Choroid plexus epithelial cell (primary cell): ENCODE measurements at regions not wholly inside any gene's neighbourhood (a gene's known extent, or its start where the extent isn't known, plus 50 kb on each side); places are given as distances from the start of the nearest gene placed in this dataset.
"Not testable (repeated sequence)": the region's sequence is repeated elsewhere in the genome, so short reads cannot be mapped to it uniquely, and the experiment has no call there.

Experiments
- DNase-seq: peaks from one replicate; pipeline ENCODE4 v3.0.0-alpha.2; 2010; ENCODE audit warnings: low read depth
- H3K4me3 ChIP-seq: 2 replicates; pipeline ENCODE4 v1.5.1; 2011; ENCODE audit warnings: low read depth, mild to moderate bottlenecking, control low read depth, low read length, moderate library complexity
- CTCF ChIP-seq: conservative IDR thresholded peaks from 2 replicates; pipeline ENCODE4 v1.5.1; 2011; ENCODE audit warnings: low read depth, mild to moderate bottlenecking, control low read depth, inconsistent platforms, low read length, moderate library complexity

GRCh38 chr1:191804311-191804710 lies 354.0 kb upstream of the RGS18 start:
- no peak overlapping the region for H3K4me3 ChIP-seq
- no peak for DNase-seq
- no peak for TF ChIP-seq CTCF

GRCh38 chr1:191813593-191813992 lies 344.7 kb upstream of the RGS18 start:
- not testable (repeated sequence) for H3K4me3 ChIP-seq, DNase-seq

- no peak for DNase-seq
- H3K4me3 ChIP-seq: no peak overlapping the region
- TF ChIP-seq CTCF: no peak
Observed at GRCh38 chr1:191818198-191818597, 340.1 kb upstream of the RGS18 start.

- DNase-seq: peak; percentile 9
- TF ChIP-seq CTCF: peak; percentile 4
- H3K4me3 ChIP-seq: no peak overlapping the region
Observed at GRCh38 chr1:191831572-191831971, 326.7 kb upstream of the RGS18 start.

- peak; percentile 51 for DNase-seq
- H3K4me3 ChIP-seq: no peak overlapping the region
- no peak for TF ChIP-seq CTCF
Observed at GRCh38 chr1:191839891-191840290, 318.4 kb upstream of the RGS18 start.

- DNase-seq: peak; percentile 41
- H3K4me3 ChIP-seq: no peak overlapping the region
- no peak for TF ChIP-seq CTCF
Observed at GRCh38 chr1:191851799-191852595, 306.3 kb upstream of the RGS18 start.

GRCh38 chr1:191852907-191853306 lies 305.4 kb upstream of the RGS18 start:
- no peak overlapping the region for H3K4me3 ChIP-seq
- TF ChIP-seq CTCF: no peak
- no peak for DNase-seq
